GM19455 (cell line): ENCODE measurements at regions not wholly inside any gene's neighbourhood (a gene's known extent, or its start where the extent isn't known, plus 50 kb on each side); places are given as distances from the start of the nearest gene placed in this dataset.

Experiments used
- ATAC-seq: cut with Tn5 transposase; IDR thresholded peaks from one replicate; pipeline ENCODE4 v1.9.1; 2021; ENCODE audit not compliant: unreplicated experiment

GRCh38 chr6:139549561-139550070, 175.2 kb upstream of the CITED2 start:
- no peak for ATAC-seq

- no peak for ATAC-seq
Observed at GRCh38 chr6:139547804-139548203, 173.4 kb upstream of the CITED2 start.

- ATAC-seq = no peak
Observed at GRCh38 chr6:139547122-139547776, 172.8 kb upstream of the CITED2 start.

- no peak for ATAC-seq
Observed at GRCh38 chr6:139546106-139546472, 171.6 kb upstream of the CITED2 start.

- ATAC-seq = no peak
Observed at GRCh38 chr6:139545206-139546105, 171.0 kb upstream of the CITED2 start.

- ATAC-seq = no peak
Observed at GRCh38 chr6:139544701-139545057, 170.2 kb upstream of the CITED2 start.

- ATAC-seq = no peak
Observed at GRCh38 chr6:139542351-139542750, 167.9 kb upstream of the CITED2 start.

GRCh38 chr6:139540894-139541293, 166.4 kb upstream of the CITED2 start:
- ATAC-seq = no peak

- peak; percentile 64 for ATAC-seq
Observed at GRCh38 chr6:139540276-139540675, 165.8 kb upstream of the CITED2 start.

GRCh38 chr6:139539852-139540251, 165.4 kb upstream of the CITED2 start:
- peak; percentile 34 for ATAC-seq

GRCh38 chr6:139538366-139538765, 163.9 kb upstream of the CITED2 start:
- no peak for ATAC-seq

GRCh38 chr6:139536751-139537617, 162.5 kb upstream of the CITED2 start:
- ATAC-seq = no peak

GRCh38 chr6:139534472-139535115, 160.1 kb upstream of the CITED2 start:
- ATAC-seq = no peak

- ATAC-seq = no peak
Observed at GRCh38 chr6:139533573-139534471, 159.4 kb upstream of the CITED2 start.

GRCh38 chr6:139533171-139533570, 158.7 kb upstream of the CITED2 start:
- no peak for ATAC-seq

- peak; percentile 66 for ATAC-seq
Observed at GRCh38 chr6:139531148-139532115, 157.0 kb upstream of the CITED2 start.

- ATAC-seq = peak; percentile 45
Observed at GRCh38 chr6:139530561-139530960, 156.1 kb upstream of the CITED2 start.

GRCh38 chr6:139529420-139529819, 155.0 kb upstream of the CITED2 start:
- no peak for ATAC-seq

GRCh38 chr6:139528471-139528870, 154.0 kb upstream of the CITED2 start:
- ATAC-seq = no peak
